Right atrium auricular region (tissue), 2 donors: ENCODE measurements at regions not wholly inside any gene's neighbourhood (a gene's known extent, or its start where the extent isn't known, plus 50 kb on each side); places are given as distances from the start of the nearest gene placed in this dataset.

ENCODE experiments used
- DNase-seq: peaks from one replicate; pipeline ENCODE4 v3.0.0-alpha.2; 2019; ENCODE audit warnings: low spot score
- H3K27ac ChIP-seq, 2 donors: fragments of 200-600 bp; sonication (generic); 1 replicate in 1 of 2; 2 replicates in 1 of 2; pipeline ENCODE4 v1.5.1; 2016 to 2019
- H3K27me3 ChIP-seq, 2 donors: fragments of 200-600 bp; sonication (generic); one replicate each; pipeline versions ENCODE4 v1.5.1 to v1.6.0; 2017 to 2019
- H3K36me3 ChIP-seq: fragments of 200-600 bp; sonication (generic); one replicate; pipeline ENCODE4 v1.5.1; 2016
- H3K4me1 ChIP-seq, 2 donors: fragments of 200-600 bp; sonication (generic); one replicate each; pipeline versions ENCODE4 v1.5.1 to v1.6.0; 2017 to 2019
- H3K4me3 ChIP-seq, 2 donors: fragments of 200-600 bp; sonication (generic); 1 replicate in 1 of 2; 2 replicates in 1 of 2; pipeline ENCODE4 v1.5.1; 2017 to 2019; ENCODE audit warnings: mild to moderate bottlenecking in 1 of 2, moderate library complexity in 1 of 2
- H3K9me3 ChIP-seq, 2 donors: fragments of 200-600 bp; sonication (generic); one replicate each; pipeline ENCODE4 v1.5.1; 2019
- TF ChIP-seq, protein P1 (sequence below), 2 donors: fragments of 200-600 bp; sonication (generic); IDR thresholded peaks; one replicate each; pipeline ENCODE4 v1.5.1; 2019; ENCODE audit warnings: antibody characterized with exemption in 2 of 2

DNA sequence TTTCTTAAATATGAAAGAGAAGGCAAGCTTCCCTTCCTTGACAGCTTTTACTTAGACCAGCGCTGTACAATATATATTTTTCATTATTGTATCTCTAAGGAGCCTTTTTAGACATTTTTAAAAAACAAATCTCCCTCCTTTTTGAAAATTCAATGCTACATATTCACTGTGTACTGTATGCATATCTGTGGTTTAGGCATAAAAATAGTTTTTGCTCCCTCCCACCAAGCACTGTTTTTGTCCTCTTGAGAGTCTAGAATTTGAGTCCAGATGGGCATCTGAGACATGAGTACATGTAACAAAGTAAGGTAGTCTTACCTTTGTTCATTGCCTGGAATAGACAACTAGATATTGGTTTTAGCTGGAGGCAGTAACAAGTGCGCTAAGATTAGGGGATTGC lies 488.5 kb upstream of the RUNX1 start:
- Histone ChIP-seq H3K36me3 (no peaks in the 10 kb centered on the region), H3K27me3 (no peaks in the 10 kb centered on the region), H3K4me3 (no peak overlapping the region), H3K27ac (no peak overlapping the region), H3K4me1 (no peaks in the 10 kb centered on the region), H3K9me3 (no peaks in the 10 kb centered on the region)
- DNase-seq = no peak
- TF ChIP-seq, protein P1, sequence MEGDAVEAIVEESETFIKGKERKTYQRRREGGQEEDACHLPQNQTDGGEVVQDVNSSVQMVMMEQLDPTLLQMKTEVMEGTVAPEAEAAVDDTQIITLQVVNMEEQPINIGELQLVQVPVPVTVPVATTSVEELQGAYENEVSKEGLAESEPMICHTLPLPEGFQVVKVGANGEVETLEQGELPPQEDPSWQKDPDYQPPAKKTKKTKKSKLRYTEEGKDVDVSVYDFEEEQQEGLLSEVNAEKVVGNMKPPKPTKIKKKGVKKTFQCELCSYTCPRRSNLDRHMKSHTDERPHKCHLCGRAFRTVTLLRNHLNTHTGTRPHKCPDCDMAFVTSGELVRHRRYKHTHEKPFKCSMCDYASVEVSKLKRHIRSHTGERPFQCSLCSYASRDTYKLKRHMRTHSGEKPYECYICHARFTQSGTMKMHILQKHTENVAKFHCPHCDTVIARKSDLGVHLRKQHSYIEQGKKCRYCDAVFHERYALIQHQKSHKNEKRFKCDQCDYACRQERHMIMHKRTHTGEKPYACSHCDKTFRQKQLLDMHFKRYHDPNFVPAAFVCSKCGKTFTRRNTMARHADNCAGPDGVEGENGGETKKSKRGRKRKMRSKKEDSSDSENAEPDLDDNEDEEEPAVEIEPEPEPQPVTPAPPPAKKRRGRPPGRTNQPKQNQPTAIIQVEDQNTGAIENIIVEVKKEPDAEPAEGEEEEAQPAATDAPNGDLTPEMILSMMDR (IDR thresholded peaks at IDR 0.05) = no peak

DNA sequence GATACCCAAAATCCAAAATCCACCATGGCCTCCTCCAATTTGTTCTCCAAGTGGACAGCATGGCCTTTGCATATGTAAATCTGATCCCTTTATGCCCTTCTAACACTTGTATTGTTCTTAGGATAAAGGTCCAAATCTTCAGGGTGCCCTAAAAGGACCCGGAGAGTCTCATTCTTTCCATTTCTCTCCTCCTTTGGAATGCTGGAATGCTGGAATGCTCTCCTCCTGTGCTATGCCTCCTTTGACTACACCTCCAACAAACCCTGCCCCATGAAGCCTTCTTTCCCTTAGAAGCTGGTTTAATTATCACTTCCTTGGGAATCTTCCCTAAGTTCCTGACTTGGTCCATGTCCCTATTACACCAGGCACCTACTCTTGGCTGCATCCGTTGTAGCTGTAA lies 484.8 kb upstream of the RUNX1 start:
- no peak overlapping the region for H3K27ac ChIP-seq
- H3K4me3 ChIP-seq = no peak overlapping the region
- no peaks in the 10 kb centered on the region for H3K27me3 ChIP-seq
- H3K36me3 ChIP-seq = no peaks in the 10 kb centered on the region
- H3K4me1 ChIP-seq = no peaks in the 10 kb centered on the region
- no peaks in the 10 kb centered on the region for H3K9me3 ChIP-seq
- TF ChIP-seq, protein P1 (IDR thresholded peaks at IDR 0.05) = no peak
- no peak for DNase-seq

DNA sequence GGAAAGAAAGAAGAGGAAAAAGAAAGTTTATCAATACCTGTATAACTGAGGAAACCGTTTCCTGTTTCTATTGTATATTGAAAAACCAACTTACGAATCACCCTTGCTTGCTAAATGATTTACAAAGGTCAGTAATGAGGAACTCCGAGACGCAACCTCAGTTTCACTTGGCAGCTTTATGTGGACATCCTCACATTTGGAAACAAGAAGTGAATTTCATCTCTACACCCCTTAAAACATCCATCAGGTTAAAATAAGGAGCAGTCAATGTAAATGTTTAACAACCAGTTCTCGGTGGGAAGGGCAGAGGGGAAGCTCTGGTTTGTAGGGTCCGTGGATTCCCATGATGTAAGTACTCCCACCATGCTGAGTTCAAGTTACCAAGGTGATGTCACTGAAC lies 481.7 kb upstream of the RUNX1 start:
- Histone ChIP-seq H3K4me3 (no peak overlapping the region), H3K36me3 (no peaks in the 10 kb centered on the region), H3K9me3 (no peaks in the 10 kb centered on the region), H3K27ac (no peak overlapping the region), H3K4me1 (no peaks in the 10 kb centered on the region), H3K27me3 (no peaks in the 10 kb centered on the region)
- TF ChIP-seq, protein P1 (IDR thresholded peaks at IDR 0.05) = no peak
- DNase-seq = no peak

DNA sequence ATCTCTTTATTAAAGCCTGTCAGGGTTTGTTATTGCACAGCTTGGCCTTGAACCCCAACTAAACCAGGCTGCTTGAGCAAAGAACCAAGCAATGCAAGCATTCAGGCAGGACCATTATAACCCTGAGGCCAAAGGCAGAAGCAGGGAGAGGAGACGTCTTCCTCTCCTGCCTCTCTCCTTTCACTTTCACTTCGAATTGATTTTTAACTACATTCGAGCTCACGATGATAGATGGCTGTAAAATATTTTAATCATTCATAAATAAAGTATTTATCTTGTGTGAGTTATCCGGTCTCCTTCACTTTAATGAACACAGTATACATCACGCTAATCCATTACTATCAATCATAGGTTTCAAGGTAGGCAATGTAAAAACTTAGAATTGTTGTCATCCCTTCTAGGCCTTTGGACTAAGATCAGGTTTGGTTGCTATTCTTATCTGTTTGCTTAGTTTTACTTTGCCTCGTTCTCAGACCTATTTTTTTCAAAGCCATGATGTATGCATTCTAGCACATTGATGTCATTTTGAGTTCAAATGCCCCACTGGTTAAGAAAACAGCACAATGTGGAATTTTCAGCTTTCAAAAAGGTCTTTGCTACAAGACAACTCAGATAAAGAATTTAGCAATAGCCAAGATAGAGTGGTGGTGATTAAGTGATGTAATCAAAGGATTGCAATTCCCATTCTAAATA lies 480.2 kb upstream of the RUNX1 start:
- peak overlapping the region; percentile 16 to 29 for H3K27ac ChIP-seq
- no peak for DNase-seq

DNA sequence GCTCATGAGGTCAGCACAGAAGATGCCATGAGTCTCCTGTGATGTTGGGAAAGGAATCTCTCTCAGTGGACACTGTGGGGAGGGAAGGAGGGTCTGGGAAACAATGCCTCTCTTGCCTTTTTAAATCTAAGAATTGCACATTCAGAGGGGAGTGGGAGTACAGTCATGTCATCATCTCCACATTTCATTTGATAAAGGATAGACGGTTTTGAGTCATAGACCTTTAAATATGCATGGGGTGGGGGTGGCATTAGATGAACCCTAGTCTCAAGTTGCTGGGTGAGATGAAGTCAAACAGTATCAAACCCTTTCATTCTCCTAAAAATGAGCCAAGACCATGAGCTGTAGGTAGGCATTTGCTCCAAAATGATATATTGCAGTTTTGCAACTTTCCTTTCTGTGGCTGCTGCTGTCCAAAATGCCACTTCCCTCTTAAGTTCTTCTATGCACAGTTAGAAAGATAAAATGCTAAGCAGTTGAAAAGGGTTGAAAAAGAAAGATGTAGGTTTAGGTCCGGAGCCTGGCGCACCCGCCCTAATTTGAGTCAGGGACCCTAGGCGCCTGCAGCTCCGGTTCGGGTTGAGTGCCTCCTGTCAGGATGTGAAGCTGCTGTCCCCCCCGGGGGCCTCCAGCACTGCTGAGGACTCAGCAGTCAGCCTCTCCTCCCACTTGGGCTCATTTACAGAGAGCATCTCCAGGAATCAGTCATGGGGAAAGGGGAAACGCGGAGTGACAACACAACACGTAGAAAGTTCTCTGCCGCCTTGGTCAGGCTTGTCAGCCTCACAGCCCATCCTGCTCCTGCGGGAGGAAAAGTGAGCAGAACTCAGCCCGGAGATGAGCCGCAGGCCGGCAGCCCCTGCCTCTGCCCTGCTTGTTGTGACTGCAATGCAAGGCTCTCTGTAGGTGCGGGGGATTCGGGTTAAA lies 479.3 kb upstream of the RUNX1 start:
- no peaks in the 10 kb centered on the region for H3K27me3 ChIP-seq
- DNase-seq = no peak
- H3K4me3 ChIP-seq = peak overlapping the region in 1 of 2 donors; percentile 43
- H3K9me3 ChIP-seq = no peaks in the 10 kb centered on the region
- peak overlapping the region; percentile 16 to 29 for H3K27ac ChIP-seq
- no peaks in the 10 kb centered on the region for H3K4me1 ChIP-seq
- TF ChIP-seq, protein P1 (IDR thresholded peaks at IDR 0.05) = no peak
- H3K36me3 ChIP-seq = no peaks in the 10 kb centered on the region

More for the DNA sequence above, 480.2 kb upstream of the RUNX1 start:
- Histone ChIP-seq H3K9me3 (no peaks in the 10 kb centered on the region), H3K27me3 (no peaks in the 10 kb centered on the region), H3K4me1 (no peaks in the 10 kb centered on the region), H3K4me3 (peak overlapping the region in 1 of 2 donors; percentile 43), H3K36me3 (no peaks in the 10 kb centered on the region)
- TF ChIP-seq, protein P1 (IDR thresholded peaks at IDR 0.05) = no peak
